ENCODE measurements at regions not wholly inside any gene's neighbourhood (a gene's known extent, or its start where the extent isn't known, plus 50 kb on each side); places are given as distances from the start of the nearest gene placed in this dataset.

GRCh38 chr11:114827736-114828135 is 149.4 kb downstream of the NXPE2 start:
- no peak overlapping the region for H3K4me2 ChIP-seq (ENCODE audit: low read length)
- H3K36me3 ChIP-seq (ENCODE audit: control insufficient read depth, insufficient read depth, low read length) = no peaks in the 10 kb centered on the region
- no peak overlapping the region for H3K9ac ChIP-seq
- H3K27me3 ChIP-seq (ENCODE audit: control insufficient read depth, insufficient read depth, low read length) = no peaks in the 10 kb centered on the region
- H3K9me3 ChIP-seq (ENCODE audit: control insufficient read depth, low read length) = no peaks in the 10 kb centered on the region
- H2AFZ ChIP-seq = no peak overlapping the region
- no peak overlapping the region for H3K4me3 ChIP-seq (ENCODE audit: low read depth, low read length)
- no peaks in the 10 kb centered on the region for H3K4me1 ChIP-seq
- H3K79me2 ChIP-seq = no peaks in the 10 kb centered on the region
- H3K27ac ChIP-seq = no peak overlapping the region
- TF ChIP-seq CTCF (IDR thresholded peaks at IDR 0.05) = no peak

GRCh38 chr11:114832532-114833125 is 154.3 kb downstream of the NXPE2 start:
- Histone ChIP-seq H3K4me2 (ENCODE audit: low read length) (no peak overlapping the region), H2AFZ (no peak overlapping the region), H3K79me2 (no peaks in the 10 kb centered on the region), H3K9ac (no peak overlapping the region), H3K4me1 (no peaks in the 10 kb centered on the region), H3K4me3 (ENCODE audit: low read depth, low read length) (no peak overlapping the region), H3K27me3 (ENCODE audit: control insufficient read depth, insufficient read depth, low read length) (no peaks in the 10 kb centered on the region), H3K27ac (no peak overlapping the region), H3K9me3 (ENCODE audit: control insufficient read depth, low read length) (no peaks in the 10 kb centered on the region), H3K36me3 (ENCODE audit: control insufficient read depth, insufficient read depth, low read length) (no peaks in the 10 kb centered on the region)
- no peak for TF ChIP-seq CTCF (IDR thresholded peaks at IDR 0.05)

- no peak overlapping the region for H3K27ac ChIP-seq
- H3K4me2 ChIP-seq (ENCODE audit: low read length) = no peak overlapping the region
- H3K4me3 ChIP-seq (ENCODE audit: low read depth, low read length) = no peak overlapping the region
- no peaks in the 10 kb centered on the region for H3K79me2 ChIP-seq
- TF ChIP-seq CTCF (IDR thresholded peaks at IDR 0.05) = no peak
- H3K4me1 ChIP-seq = no peaks in the 10 kb centered on the region
- no peak overlapping the region for H2AFZ ChIP-seq
- no peaks in the 10 kb centered on the region for H3K36me3 ChIP-seq (ENCODE audit: control insufficient read depth, insufficient read depth, low read length)
- no peaks in the 10 kb centered on the region for H3K9me3 ChIP-seq (ENCODE audit: control insufficient read depth, low read length)
- H3K27me3 ChIP-seq (ENCODE audit: control insufficient read depth, insufficient read depth, low read length) = no peaks in the 10 kb centered on the region
- H3K9ac ChIP-seq = no peak overlapping the region
These were observed 157.8 kb downstream of the NXPE2 start for GRCh38 chr11:114836161-114836560.

- no peak for TF ChIP-seq CTCF (IDR thresholded peaks at IDR 0.05)
- no peak overlapping the region for H3K27ac ChIP-seq
These were observed 166.6 kb downstream of the NXPE2 start for GRCh38 chr11:114844896-114845295.

GRCh38 chr11:114845766-114846415 is 167.6 kb downstream of the NXPE2 start:
- Histone ChIP-seq H3K4me1 (no peaks in the 10 kb centered on the region), H2AFZ (no peak overlapping the region), H3K27ac (no peak overlapping the region), H3K27me3 (ENCODE audit: control insufficient read depth, insufficient read depth, low read length) (no peaks in the 10 kb centered on the region), H3K4me3 (ENCODE audit: low read depth, low read length) (no peak overlapping the region), H3K4me2 (ENCODE audit: low read length) (no peak overlapping the region), H3K36me3 (ENCODE audit: control insufficient read depth, insufficient read depth, low read length) (no peaks in the 10 kb centered on the region), H3K9me3 (ENCODE audit: control insufficient read depth, low read length) (no peaks in the 10 kb centered on the region), H3K9ac (no peak overlapping the region), H3K79me2 (no peaks in the 10 kb centered on the region)
- TF ChIP-seq CTCF (IDR thresholded peaks at IDR 0.05) = no peak

More at GRCh38 chr11:114844896-114845295, 166.6 kb downstream of the NXPE2 start:
- no peak overlapping the region for H3K9ac ChIP-seq
- H3K4me3 ChIP-seq (ENCODE audit: low read depth, low read length) = no peak overlapping the region
- no peaks in the 10 kb centered on the region for H3K27me3 ChIP-seq (ENCODE audit: control insufficient read depth, insufficient read depth, low read length)
- H3K4me2 ChIP-seq (ENCODE audit: low read length) = no peak overlapping the region
- H3K4me1 ChIP-seq = no peaks in the 10 kb centered on the region
- no peaks in the 10 kb centered on the region for H3K79me2 ChIP-seq
- H3K36me3 ChIP-seq (ENCODE audit: control insufficient read depth, insufficient read depth, low read length) = no peaks in the 10 kb centered on the region
- H3K9me3 ChIP-seq (ENCODE audit: control insufficient read depth, low read length) = no peaks in the 10 kb centered on the region
- H2AFZ ChIP-seq = no peak overlapping the region

All from parathyroid adenoma (tissue), 2 donors.